H1 (cell line): ENCODE measurements at regions not wholly inside any gene's neighbourhood (a gene's known extent, or its start where the extent isn't known, plus 50 kb on each side); places are given as distances from the start of the nearest gene placed in this dataset.

Experiments used
- EGR1 ChIP-seq: IDR thresholded peaks from 2 replicates; pipeline ENCODE4 v1.6.1; 2011; ENCODE audit warnings: low read depth, low read length, borderline replicate concordance
- EP300 ChIP-seq, 2 experiments: IDR thresholded peaks; 1 replicate in 1 of 2; 2 replicates in 1 of 2; pipeline ENCODE4 v1.6.1; 2011 to 2012; ENCODE audit warnings: low read depth in 2 of 2, low read length in 2 of 2, mild to moderate bottlenecking in 2 of 2, borderline replicate concordance in 1 of 2, inconsistent platforms in 1 of 2, moderate library complexity in 1 of 2
- FOSL1 ChIP-seq: IDR thresholded peaks from 2 replicates; pipeline ENCODE4 v1.6.1; 2011; ENCODE audit warnings: mild to moderate bottlenecking, low read depth, low read length, moderate library complexity; ENCODE audit not compliant: insufficient read depth
- KDM4A ChIP-seq: IDR thresholded peaks from one replicate; pipeline ENCODE4 v1.7.1; 2012; ENCODE audit warnings: low read depth, mild to moderate bottlenecking, moderate library complexity, low read length, inconsistent platforms; ENCODE audit not compliant: severe bottlenecking
- POLR2AphosphoS5 ChIP-seq: IDR thresholded peaks from 2 replicates; pipeline ENCODE4 v1.6.1; 2011; ENCODE audit warnings: low read depth, low read length
- RFX5 ChIP-seq: IDR thresholded peaks from 2 replicates; pipeline ENCODE4 v1.6.1; 2011; ENCODE audit warnings: low read depth, low read length, improper control_type of control experiment, borderline replicate concordance
- SIX5 ChIP-seq: IDR thresholded peaks from 2 replicates; pipeline ENCODE4 v1.6.1; 2011; ENCODE audit warnings: mild to moderate bottlenecking, low read depth, low read length
- TEAD4 ChIP-seq: IDR thresholded peaks from 2 replicates; pipeline ENCODE4 v1.6.1; 2012; ENCODE audit warnings: low read depth, low read length, inconsistent platforms, mixed read lengths
- TF ChIP-seq, protein P1 (sequence below): IDR thresholded peaks from 2 replicates; pipeline ENCODE4 v1.6.1; 2011; ENCODE audit warnings: low read length, improper control_type of control experiment

GRCh38 chr20:48070991-48071652 lies 285.8 kb upstream of the SULF2 start (continued):
- TF ChIP-seq EGR1 (no peak), TEAD4 (no peak), KDM4A (no peak), POLR2AphosphoS5 (no peak), EP300 (IDR thresholded peaks at IDR 0.05; ENCODE audit: borderline replicate concordance in 1 of 2, low read depth in 2 of 2, low read length in 2 of 2) (no peak), SIX5 (no peak), RFX5 (no peak), FOSL1 (no peak)
- TF ChIP-seq, protein P1, sequence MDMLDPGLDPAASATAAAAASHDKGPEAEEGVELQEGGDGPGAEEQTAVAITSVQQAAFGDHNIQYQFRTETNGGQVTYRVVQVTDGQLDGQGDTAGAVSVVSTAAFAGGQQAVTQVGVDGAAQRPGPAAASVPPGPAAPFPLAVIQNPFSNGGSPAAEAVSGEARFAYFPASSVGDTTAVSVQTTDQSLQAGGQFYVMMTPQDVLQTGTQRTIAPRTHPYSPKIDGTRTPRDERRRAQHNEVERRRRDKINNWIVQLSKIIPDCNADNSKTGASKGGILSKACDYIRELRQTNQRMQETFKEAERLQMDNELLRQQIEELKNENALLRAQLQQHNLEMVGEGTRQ, result no peak
